GM21515 (cell line): ENCODE measurements at regions not wholly inside any gene's neighbourhood (a gene's known extent, or its start where the extent isn't known, plus 50 kb on each side); places are given as distances from the start of the nearest gene placed in this dataset.

Experiments used
- ATAC-seq: cut with Tn5 transposase; IDR thresholded peaks from one replicate; pipeline ENCODE4 v1.9.1; 2021; ENCODE audit not compliant: unreplicated experiment

GRCh38 chr9:106583751-106584150 is 279.2 kb upstream of the ZNF462 start:
- ATAC-seq: no peak

DNA sequence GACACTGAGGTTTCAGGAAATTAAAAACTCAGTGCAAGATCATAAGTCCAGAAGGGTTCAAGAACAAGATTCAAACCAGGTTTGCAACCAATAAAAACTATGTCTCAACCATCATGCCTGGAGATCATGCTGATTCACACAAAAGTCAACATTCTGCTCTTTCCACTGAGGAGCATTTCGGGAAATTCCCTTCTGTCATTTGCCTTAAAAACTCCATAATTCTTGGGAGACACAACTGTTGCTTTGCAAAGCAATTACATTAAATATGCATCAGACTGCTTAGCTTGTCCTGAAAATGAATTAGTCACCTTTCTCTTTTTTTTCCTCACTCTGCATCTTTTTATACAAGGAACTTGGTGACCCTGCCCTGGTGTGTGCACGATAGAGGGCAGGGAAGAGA is 275.9 kb upstream of the ZNF462 start:
- ATAC-seq: no peak

GRCh38 chr9:106588626-106589025 is 274.3 kb upstream of the ZNF462 start:
- no peak for ATAC-seq

GRCh38 chr9:106590759-106591505 is 272.0 kb upstream of the ZNF462 start:
- ATAC-seq: no peak

DNA sequence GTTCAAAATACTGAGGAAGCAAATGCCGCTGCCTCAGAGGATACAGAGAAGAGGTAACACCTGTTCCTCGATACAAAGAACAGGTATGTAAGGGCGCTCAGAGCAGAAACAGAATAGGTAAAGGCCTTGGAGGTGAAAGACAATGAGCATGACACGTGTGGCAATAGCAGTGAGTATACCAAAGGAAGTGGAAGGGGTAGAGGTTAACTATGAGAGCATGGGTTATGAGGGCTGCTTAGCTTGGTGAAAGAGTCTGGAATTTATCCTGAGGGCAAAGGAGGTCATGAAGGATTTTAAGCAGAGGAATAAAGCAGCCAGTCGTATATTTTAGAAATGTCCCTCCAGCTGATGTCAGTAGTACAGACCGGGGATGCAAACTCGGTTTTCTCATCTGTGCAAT is 269.8 kb upstream of the ZNF462 start:
- ATAC-seq: no peak

DNA sequence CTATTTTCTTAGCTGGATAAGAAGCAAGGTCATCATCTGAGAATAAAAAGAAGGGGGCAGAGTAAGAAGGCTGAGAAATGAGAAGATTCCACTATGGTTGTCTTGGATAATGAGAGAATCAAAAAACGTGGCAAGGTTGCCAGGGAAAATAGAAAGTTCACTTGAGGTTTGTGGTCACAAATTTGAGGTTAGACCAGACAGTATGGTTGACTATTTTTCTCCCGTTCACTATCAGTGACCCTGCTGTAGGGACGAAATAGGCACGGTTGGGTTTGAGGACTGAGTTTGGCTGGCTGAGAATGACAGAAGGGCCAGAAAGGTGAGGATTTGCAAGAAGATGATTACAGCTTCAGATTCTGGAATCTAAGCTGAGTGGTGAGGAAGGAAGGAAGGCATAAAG is 266.0 kb upstream of the ZNF462 start:
- ATAC-seq: no peak

DNA sequence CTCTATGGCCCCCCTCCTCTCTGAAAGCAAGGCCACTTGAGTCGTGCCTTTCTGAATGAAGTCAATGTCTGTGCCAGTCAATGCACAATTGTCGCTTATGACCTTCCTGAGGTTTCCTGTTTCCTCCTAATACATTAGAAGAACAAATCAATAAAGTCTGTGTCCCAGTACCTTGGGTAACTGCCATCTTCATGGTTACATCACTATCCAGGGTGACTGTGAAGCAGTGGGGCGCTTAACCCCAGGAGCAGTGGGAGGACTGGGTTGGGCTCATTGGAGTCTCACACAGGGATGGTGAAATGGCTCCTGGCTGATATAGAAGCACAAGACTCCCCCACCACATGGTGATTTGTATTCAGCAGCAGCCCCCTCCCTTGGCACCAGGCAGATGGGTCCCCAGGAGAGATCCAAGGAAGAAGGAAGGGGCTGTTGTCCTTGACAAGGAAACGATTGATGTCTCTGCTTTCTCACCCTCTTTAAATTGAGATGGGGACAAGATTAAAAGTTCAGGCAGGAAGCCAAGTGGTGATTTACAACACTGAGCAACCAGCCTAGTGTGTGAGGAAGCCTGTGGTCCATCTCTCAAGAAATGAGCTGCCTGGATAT is 261.9 kb upstream of the ZNF462 start:
- ATAC-seq: no peak

DNA sequence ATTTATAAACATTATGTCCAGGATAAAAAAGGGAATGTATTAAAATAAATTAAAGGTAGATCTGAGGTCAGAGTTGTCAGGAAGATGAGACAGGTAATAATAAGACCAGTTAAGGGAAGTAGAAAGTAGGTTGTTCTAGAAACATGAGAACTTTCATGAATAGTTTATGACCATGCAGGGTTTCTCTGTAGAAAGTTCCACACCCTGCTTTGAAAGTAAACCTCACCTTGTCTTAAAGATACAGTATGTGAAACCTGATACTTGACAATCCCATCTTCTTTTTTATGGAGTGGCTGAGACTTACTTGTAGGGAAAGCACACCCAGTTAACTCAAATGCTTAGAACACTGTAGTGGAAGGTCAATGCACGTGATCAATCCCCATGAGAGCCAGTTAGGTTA is 260.6 kb upstream of the ZNF462 start:
- ATAC-seq: no peak

GRCh38 chr9:106613250-106613737 is 249.7 kb upstream of the ZNF462 start:
- ATAC-seq: no peak

GRCh38 chr9:106615118-106615889 is 247.7 kb upstream of the ZNF462 start:
- no peak for ATAC-seq

- ATAC-seq: no peak
Observed at GRCh38 chr9:106616026-106616425, 246.9 kb upstream of the ZNF462 start.

GRCh38 chr9:106616851-106617345 is 246.1 kb upstream of the ZNF462 start:
- ATAC-seq: no peak

DNA sequence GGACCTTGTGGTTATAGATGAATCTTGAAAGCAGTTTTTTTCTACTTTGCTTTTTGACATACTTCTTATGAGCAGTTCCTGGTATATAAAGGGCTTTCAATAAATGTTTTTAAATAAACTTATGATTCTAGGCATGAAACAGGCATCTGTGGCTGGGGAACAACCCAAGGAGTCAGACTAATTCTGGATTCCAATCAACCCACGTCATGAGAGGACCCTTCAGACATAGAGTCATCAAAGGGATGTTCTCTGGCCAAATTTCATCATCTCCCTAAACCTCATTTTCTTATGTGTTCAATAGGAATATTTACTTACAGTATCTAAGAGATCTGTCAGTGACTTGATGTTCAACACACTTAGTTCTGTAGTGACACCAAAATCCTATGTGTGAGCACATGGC is 243.8 kb upstream of the ZNF462 start:
- ATAC-seq: no peak

DNA sequence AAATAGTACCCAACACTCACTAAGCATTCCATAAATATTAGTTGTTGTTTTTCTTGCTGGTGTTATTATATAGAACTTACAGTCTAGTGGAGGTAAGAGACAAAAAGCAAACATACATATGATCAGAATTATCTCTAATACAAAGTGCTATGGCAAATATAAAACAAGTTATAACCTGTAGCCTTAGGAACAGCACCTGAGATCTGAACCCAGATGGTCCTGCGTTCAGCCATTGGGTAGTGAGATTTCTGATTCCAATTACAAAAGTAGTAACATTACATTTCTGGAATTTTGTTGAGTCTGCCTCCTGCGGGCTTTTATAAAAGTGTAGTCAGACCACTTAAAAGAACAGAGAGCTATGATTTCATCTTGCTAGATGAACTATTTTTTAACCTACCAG is 242.9 kb upstream of the ZNF462 start:
- ATAC-seq: no peak

GRCh38 chr9:106620866-106621265 is 242.1 kb upstream of the ZNF462 start:
- no peak for ATAC-seq

- ATAC-seq: no peak
Observed at GRCh38 chr9:106621313-106622163, 241.4 kb upstream of the ZNF462 start.

- no peak for ATAC-seq
Observed at GRCh38 chr9:106622164-106622487, 240.8 kb upstream of the ZNF462 start.

DNA sequence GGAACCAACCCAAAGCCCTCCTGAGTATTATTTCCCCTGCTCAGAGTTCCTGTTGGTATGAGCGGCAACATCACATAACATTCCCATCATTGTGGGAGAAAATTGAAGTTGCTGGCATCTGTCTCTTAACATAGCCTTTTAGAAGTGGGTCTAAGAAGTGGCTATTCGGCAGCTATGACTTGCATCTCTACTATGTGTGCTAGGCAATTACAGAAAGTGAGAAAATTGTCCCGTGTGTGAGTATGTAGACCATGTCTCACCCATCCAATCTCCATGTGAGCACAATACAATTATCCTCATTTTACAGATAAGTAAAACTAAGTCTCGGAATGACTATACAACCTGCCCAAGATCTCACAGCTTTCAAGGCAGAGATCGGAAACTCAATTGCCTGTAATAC is 239.4 kb upstream of the ZNF462 start:
- no peak for ATAC-seq

- no peak for ATAC-seq
Observed at GRCh38 chr9:106625259-106625789, 237.6 kb upstream of the ZNF462 start.

- no peak for ATAC-seq
Observed at GRCh38 chr9:106626936-106627335, 236.0 kb upstream of the ZNF462 start.

GRCh38 chr9:106632621-106633020 is 230.3 kb upstream of the ZNF462 start:
- no peak for ATAC-seq
